ENCODE measurements at regions not wholly inside any gene's neighbourhood (a gene's known extent, or its start where the extent isn't known, plus 50 kb on each side); places are given as distances from the start of the nearest gene placed in this dataset.

GRCh38 chr3:65262548-65262947, 574.7 kb upstream of the ADAMTS9 start:
- TF ChIP-seq POLR2A (IDR thresholded peaks at IDR 0.05): no peak
- TF ChIP-seq, protein P1, sequence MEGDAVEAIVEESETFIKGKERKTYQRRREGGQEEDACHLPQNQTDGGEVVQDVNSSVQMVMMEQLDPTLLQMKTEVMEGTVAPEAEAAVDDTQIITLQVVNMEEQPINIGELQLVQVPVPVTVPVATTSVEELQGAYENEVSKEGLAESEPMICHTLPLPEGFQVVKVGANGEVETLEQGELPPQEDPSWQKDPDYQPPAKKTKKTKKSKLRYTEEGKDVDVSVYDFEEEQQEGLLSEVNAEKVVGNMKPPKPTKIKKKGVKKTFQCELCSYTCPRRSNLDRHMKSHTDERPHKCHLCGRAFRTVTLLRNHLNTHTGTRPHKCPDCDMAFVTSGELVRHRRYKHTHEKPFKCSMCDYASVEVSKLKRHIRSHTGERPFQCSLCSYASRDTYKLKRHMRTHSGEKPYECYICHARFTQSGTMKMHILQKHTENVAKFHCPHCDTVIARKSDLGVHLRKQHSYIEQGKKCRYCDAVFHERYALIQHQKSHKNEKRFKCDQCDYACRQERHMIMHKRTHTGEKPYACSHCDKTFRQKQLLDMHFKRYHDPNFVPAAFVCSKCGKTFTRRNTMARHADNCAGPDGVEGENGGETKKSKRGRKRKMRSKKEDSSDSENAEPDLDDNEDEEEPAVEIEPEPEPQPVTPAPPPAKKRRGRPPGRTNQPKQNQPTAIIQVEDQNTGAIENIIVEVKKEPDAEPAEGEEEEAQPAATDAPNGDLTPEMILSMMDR (IDR thresholded peaks at IDR 0.05): no peak
